ENCODE measurements at regions not wholly inside any gene's neighbourhood (a gene's known extent, or its start where the extent isn't known, plus 50 kb on each side); places are given as distances from the start of the nearest gene placed in this dataset.
"Not testable (repeated sequence)": the region's sequence is repeated elsewhere in the genome, so short reads cannot be mapped to it uniquely, and the experiment has no call there.

DNA sequence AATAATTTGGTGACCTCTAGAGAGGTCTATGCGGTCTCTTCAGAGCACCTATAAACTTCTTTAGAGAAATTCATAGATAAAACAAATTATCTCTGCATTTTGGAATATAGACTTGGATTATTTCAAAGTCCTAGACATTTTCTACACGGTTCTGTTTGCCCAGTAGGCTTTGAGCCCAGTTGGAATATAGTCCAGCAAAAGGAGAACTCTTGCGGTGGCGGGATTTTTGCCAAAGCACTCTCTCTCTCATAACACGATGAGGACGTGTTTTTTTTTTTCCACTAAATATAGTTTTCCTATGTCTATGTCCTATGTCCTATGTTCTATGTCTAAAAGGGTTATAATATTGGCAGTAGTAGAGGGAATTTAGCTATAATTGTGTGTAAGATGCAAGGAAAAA, 164.9 kb upstream of the AGR3 start:
- DNase-seq (ENCODE audit: low spot score): no peak

DNA sequence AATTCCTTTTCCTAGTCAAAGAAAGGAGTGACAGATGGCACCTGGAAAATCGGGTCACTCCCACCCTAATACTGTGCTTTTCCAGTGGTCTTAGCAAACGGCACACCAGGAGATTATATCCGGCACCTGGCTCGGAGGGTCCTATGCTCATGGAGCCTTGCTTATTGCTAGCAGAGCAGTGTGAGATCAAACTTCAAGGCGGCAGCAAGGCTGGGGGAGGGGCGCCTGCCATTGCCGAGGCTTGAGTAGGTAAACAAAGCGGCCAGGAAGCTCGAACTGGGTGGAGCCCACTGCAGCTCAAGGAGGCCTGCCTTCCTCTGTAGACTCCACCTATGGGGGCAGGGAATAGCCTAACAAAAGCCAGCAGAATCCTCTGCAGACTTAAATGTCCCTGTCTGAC, 171.4 kb upstream of the AGR3 start:
- DNase-seq (ENCODE audit: low spot score): not testable (repeated sequence)

DNA sequence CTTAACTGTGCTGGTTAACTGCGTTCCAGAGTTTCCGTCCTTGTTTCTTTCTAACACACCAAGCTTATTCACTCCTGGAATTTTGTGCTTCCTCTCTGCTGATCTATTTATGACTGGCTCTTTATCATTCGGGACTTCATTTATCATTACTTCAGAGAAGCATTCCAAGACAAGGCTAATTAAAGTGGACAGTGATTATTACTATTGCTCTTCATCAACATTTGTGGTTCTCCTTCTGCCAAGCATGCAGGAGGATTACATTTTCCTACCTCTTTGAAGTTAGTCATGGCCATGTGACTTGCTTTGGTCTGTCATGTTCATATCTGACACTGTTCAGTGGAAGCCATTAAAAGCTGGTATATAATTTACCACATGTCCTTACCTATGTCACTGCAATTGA, 172.4 kb upstream of the AGR3 start:
- peak; percentile 61 for DNase-seq (ENCODE audit: low spot score)

DNA sequence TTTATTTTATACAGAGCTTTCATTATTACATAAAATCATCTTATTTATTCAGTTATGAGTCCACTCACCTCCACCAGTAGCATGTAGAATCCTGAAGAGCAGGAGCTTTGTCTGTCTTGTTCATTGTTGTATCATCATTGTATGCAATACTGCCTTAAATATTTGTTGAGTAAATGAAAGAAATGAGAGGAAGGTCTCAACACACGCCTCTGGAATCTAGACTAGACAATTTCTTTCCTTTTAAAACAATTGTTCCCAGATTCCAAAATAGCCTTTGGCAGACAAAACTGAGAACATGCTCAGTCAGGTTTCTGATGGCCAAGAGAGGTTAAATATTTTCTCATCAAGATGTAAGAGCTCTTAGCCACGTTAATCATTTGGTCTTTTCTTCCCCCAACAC, 173.1 kb upstream of the AGR3 start:
- DNase-seq (ENCODE audit: low spot score): no peak

DNA sequence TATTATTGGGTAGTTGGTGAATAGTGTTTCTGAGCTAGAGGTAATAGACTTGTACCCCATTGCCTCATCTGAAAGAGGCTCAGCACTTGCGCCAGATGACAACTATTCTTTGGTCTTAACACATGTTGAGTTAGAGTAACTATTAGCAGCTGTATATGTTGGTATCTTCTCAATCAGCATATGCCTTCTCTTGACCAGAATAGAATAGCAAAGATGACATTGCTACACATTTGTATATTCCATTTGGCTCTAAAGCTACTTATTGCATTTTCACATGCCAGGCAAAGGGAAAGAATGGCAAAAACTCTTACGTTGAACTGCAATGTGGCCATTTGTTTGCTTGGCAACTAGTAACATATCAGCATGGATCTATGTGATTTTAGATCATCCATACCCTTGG, 173.8 kb upstream of the AGR3 start:
- DNase-seq (ENCODE audit: low spot score): no peak

DNA sequence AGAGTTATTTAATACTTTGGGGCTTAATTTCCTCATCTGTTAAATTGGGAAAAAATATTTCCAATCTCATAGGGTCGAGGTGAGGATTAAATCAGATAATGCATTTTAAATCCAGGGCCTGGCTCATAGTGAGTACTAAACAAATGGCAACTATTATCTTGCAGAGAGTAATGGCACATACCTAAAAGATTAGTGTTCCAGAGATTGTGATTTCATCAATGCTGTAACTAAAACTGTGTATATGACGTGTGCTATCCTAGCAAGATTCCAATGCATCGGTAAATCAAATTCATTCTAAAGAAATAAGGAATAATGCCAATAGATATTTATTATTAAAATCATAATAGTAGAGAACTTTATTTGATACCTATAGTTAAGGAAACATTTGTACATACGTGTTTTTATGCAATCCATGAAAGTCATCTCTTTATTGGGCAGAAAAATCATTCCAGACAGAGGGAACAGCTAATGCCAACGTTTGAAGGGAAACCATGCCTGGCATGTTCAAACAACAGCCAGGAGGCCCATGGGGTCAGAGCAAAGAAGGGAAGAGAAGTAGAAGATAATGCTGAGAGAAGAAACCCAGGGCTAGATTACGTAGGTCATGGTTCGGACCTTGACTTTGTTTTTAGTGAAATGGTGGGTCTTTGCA, 174.8 kb upstream of the AGR3 start:
- DNase-seq (ENCODE audit: low spot score): no peak

DNA sequence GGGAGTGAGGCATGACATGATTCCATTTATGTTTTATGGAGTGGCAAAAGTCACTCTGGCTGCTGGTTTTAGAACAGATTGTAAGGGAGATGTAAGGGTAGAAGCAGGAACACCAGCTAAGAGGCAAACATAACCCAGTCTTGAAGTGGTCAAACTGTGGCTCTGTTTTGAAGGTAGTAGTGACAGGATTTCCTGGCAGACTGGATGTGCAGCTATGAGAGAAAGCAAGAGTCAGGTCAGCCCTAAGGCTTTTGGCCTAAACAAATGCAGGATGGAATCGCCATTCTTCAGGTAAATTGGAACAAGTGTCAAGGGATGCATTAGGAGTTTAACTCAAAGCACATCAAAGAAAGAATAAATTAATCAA, 175.3 kb upstream of the AGR3 start:
- DNase-seq (ENCODE audit: low spot score): no peak

DNA sequence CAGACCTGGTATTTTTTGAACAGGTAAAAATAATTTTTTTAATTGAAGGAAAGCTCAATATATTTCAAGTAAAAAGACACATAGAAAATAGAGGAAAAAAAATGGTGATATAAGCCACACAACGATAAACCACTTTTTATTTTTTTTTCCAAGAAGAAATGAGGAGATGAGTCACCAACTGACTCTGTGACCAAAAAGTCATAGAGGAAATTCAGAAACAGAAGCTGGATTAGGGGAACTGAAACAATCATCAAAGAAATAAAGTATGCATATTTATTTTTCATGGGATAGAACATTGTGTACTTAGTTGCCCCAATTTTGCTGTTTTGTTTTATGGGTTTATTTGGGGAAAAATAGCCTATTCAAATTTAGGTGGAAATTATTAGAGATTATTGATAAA, 176.8 kb upstream of the AGR3 start:
- no peak for DNase-seq (ENCODE audit: low spot score)

DNA sequence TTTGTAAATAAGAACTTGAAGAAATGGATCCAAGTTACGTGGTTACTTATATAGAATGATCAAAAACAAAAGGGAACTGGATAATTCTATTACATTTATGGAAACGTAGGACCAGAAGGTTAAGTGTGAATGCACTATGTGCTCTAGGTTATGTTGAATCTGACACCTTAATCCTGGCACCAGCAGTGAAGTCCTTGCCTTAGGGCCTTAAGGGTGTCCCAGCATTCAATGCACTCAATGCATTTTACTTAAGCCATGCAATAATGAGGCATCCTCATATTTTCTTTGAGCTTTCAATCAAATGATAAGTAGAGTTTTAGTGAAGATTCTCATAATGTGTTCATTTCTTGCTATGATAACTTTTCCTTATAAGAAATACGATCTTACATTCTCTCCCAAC, 178.3 kb upstream of the AGR3 start:
- no peak for DNase-seq (ENCODE audit: low spot score)

DNA sequence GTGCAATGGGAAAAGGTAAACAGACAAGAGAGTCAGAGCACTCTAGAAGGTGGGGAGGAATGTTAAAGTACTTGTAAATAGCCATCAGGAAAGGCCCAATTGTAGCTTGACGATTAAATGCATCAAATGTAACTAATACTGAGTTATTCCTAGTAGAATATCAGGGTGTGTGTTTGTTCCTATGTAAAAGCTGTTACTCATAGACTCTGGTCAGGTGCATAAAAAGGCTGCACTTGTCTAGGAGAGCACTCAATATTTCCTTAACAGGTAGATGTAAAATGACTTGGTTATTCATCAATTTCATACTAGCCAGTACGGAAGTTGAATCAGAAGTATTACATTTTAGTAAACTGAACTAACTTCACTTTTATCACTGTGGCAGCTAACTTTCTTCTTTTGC, 179.7 kb upstream of the AGR3 start:
- DNase-seq (ENCODE audit: low spot score): no peak

DNA sequence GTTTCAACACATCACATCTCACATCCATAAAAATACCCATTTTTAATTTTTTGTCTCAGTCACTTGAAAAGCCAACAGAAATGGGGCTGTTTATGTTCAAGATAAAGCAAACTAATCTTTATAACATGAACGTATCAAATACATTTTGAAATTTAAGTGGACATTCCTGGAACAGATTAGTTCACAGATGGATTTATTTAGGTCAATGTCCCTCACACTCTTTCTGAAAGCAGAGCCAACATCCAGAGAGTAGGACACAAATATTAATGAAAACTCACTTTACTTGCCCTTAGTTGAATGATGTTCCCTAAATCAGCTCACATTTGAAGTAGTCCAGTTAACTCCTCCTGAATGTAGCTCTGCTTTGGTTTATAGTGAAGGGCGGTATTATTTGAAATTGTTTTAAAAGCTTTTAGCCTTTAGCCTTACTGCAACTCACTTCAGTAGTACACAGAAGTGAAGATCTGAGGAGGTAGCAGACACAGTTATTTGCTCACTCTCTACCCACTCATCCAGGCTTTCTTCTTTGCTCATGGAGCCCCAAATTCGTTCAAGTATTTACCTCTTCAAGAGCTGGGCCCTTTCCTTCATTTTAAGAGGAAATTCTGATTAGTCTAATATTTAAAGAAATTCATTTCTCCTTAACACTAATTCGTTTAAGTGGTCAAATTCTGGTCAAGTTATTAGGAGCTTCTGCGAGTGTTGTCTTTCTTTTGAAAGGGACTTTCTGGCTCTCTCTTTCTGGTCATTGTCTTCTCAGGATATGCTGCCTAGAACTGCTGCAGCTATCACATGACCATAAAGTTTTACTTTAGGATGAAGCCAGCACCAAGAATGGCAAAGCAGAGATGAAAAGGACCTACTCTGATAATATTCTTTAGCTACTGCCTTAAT, 180.6 kb upstream of the AGR3 start:
- DNase-seq (ENCODE audit: low spot score): no peak

DNA sequence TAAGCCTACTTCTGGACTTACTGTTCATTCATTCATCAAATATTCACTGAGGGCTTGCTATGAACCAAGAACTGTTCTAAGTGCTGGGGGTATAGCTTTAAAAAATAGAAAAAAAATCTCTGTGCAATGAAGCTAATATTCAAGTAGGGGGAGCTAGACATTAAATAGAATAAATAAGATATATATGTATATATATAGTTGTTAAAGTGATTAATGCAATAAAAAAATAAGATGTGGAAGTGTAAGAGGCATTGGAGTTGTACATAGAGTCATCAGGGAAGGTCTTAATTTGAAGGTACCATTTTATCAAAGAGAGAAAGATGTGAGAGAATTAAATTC, 181.2 kb upstream of the AGR3 start:
- DNase-seq (ENCODE audit: low spot score): no peak

DNA sequence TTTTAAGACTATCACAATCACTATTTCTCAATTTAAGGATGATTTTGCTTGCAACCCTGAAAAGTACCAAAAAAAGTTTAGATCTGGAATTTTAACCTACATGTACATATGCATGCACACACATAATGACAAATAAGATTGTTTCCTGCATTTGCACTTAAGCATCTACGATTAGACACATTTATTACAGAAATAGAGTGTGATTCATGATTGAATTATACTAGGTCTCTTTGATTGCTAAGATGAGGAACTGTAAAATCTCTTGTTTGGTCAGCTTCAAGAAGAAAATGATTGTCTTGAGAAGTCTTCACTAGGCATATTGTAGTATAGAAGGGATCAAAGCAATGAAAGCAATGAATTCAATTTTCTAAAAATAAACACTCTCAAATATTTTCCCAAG, 185.9 kb upstream of the AGR3 start:
- no peak for DNase-seq (ENCODE audit: low spot score)

DNA sequence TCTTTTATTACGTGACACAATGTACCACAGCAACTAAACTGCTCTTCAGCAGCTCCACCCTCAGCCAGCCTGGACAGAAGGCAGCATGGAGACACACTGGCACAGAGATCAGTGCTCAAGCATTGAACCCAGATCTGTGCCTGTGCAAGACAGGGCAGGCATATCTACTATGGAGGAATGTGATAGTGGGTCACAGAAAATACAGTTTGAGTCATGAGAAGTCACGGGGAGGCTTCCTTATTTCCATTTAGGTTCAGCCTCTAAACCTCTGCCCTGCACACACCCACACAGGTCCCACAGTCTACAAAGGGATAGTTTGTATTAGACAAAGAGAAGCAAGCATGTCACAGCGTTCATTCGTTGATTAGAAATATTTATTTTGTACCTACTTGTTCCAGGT, 187.4 kb upstream of the AGR3 start:
- no peak for DNase-seq (ENCODE audit: low spot score)

DNA sequence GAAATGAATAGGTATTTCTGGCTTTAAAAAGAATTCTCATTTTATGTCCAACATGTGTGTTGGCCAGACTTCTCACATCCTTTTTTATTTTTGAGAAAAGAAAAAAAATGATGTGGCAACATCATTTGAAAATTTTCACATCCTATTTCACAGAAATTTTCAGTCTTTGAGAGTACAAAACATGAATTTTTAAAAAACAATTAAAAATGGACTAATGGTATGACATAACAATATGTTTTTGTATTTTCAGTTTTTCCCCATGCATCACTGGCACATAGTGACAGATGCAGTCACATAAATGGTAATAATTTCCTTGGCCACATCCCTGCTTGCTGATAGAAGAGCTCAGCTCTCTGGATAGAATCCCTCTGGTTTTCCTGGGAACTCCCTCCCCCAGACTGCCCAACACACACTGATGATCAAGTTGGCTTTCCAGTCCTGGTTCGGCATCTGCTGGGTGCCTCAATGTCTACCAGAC, 188.5 kb upstream of the AGR3 start:
- no peak for DNase-seq (ENCODE audit: low spot score)

DNA sequence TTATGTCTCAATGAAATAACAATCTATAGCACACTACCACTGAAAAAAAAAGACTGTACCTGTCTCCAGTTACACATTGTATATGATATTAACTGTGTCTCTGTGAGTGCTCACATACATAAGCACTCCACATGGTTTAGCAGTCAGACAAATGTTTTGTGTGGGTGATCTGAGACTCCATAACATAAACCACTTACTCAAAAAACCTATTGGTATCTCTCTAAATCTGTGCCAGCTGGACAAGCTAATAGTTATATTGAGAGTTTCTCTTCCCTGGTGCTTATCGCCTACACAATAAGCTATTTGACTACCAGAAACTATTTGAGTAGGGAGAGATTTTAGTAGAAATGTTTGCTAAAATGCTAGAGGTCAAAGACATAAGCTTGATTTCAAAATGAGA, 190.1 kb upstream of the AGR3 start:
- no peak for DNase-seq (ENCODE audit: low spot score)

DNA sequence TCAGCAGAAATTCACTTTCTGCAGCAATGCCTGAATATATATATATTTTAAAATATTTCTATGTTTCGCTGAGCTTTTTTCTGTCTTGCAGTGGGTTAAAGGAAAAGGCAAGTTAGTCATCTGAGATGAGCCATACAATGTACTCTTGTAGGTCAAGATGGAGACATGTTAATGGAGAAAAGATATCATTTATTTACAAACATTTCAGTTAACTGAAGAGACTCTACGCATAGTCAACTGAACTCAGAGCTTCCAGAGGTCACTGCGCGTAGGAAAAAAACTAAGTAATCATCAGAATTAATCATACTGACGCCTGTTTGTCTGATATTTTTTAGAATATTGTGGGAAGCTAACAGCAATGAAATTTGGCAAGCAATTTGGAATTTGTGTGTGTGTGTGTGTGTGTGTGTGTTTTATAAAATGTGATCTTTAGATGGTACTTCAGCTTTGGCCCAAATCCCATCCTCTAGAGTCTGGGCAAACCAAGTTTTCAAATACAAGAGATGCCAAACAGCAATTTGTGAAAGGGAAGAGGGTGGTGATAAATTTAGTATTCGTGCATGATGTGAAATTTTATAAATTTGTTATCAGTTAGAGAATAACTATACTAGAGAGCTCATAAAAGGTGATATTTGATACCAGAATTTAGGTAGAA, 193.9 kb upstream of the AGR3 start:
- DNase-seq (ENCODE audit: low spot score): no peak

DNA sequence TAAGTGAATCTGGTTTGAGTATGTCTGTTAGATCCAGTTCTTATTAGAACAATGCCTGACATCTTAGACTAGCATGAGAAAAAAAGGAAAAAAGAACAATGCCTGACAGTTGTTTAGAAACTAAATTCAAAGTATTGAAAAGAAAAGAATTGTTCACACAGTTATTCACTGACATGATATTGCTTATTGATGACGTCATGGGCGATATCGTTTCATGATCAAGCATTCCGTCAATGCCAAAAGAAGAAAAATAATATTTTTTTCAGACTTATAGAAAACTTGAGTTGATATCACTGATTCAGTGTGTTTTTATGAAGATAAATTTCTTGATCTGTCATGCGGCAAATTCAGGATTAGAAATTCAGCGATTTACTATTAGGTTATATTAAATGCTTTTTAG, 196.5 kb upstream of the AGR3 start:
- no peak for DNase-seq (ENCODE audit: low spot score)

DNA sequence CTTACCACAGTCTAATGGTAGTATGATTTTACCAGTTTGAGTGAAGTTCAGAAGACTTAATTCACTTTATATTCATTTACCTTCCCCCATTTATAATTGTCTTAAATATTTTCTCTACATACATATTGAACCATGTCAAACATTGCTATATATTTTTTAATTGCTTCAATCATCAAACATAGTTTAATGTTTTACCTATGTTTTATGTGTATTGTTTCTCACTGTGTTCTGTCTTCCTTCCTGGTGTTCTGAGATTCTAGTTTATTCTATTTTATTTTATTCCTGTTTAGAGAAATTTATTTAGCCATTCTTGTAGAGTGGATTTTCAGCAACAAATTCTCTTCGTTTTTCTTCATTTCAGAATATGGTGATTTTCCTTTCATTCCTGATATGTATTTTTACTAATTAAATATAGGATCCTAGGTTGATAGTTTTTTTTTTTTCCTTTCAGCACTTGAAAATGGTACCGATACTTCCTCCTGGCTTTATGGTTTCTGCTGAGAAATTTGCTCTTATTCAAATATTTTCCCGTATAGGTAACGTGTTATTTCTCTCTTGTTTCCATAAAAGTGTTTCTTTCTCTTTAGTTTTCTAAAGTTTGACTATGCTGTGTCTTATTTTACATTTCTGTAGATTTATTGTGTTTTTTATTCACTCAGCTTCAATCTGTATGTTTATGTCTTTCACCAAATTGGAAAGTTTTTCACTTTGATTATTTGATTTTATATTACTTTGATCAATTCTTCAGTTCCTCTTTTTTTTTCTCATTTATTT, 201.8 kb upstream of the AGR3 start:
- no peak for DNase-seq (ENCODE audit: low spot score)

DNA sequence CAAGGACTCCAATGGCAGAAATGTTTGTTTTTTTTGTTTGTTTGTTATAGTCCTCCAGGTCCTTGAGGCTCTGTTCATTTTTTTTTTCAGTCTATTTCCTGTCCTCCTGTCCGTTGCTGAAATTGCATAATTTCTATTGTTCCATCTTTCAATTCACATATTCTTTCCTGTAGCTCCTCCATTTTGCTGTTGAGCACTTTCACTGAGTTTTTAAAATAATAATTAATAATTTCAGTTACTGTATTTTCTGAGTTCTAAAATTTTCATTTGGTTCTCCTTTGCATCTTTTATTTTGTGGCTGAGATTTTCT, 202.3 kb upstream of the AGR3 start:
- DNase-seq (ENCODE audit: low spot score): no peak

DNA sequence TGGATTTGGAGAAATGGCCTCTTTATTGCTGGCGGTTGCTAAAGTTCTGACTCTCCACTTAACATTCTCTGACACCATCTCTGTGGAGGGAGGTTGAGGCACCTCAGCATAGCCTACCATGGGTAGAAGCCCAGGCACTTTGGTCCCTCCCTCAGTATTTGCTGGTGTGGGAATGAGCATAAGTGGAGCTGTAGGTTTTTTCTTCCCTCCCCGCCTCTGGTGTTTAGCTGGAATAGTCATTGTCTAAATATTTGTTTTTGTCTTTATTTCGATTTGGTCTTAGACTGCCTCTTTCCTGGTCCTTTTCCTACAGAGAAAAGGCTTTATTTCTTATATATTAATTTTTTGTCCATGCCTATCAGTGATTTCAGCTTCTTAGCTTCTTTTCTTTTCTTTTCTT, 203.4 kb upstream of the AGR3 start:
- DNase-seq (ENCODE audit: low spot score): no peak

DNA sequence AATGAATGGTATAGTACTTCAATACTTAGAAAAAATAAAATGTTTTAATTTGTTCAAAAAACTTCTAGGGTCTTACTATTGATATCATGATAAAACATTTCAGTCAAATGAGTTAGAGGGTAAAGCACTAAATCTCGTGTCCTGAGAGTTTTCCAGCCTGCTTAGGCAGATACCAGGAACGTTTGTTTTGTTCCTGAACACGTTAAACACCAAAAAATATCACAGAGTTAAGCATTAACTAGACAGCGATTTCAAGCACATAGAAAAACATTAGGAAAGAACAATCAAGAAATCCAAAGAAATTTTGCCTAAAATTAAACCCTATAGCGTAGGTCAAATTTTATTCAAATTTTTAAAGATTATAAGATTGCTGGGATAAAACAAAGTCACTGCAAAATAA, 204.6 kb upstream of the AGR3 start:
- no peak for DNase-seq (ENCODE audit: low spot score)

DNA sequence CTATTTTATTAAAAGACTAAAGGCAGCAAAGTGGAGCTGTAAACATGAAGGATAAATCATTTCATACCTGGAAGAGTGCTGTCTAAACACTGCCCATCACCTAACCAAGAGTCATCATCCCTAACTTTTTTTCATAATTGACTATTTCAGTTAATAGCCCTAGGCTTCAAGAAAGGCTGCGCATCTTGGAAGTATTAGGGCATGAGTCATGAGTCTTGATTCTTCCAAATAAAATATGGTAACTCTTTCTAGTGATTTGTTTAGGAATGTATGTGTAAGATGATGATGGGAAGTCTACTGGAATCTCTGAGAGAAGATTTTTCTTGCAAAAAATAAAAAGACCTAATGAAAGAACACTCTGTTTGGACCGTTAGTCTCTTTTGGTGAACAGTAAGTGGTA, 207.7 kb upstream of the AHR start:
- peak; percentile 72 for DNase-seq (ENCODE audit: low spot score)
